ENCODE measurements at regions not wholly inside any gene's neighbourhood (a gene's known extent, or its start where the extent isn't known, plus 50 kb on each side); places are given as distances from the start of the nearest gene placed in this dataset.

- no peak for TF ChIP-seq EGR1 (IDR thresholded peaks at IDR 0.05)
- TF ChIP-seq NFIC (IDR thresholded peaks at IDR 0.05) = no peak
- TF ChIP-seq TEAD4 (IDR thresholded peaks at IDR 0.05) = no peak
- no peak for TF ChIP-seq TCF12 (IDR thresholded peaks at IDR 0.05; ENCODE audit: low read depth)
- no peak for TF ChIP-seq YY1 (IDR thresholded peaks at IDR 0.05; ENCODE audit: low read depth)
- no peak for TF ChIP-seq USF1 (IDR thresholded peaks at IDR 0.05)
- no peak for TF ChIP-seq CREB1 (IDR thresholded peaks at IDR 0.05; ENCODE audit: low read depth)
- TF ChIP-seq MAX (IDR thresholded peaks at IDR 0.05) = no peak
- TF ChIP-seq EP300 (IDR thresholded peaks at IDR 0.05; ENCODE audit: borderline replicate concordance) = no peak
Observed at GRCh38 chr2:151097128-151097527, 164.5 kb downstream of the RBM43 start.

GRCh38 chr2:151096235-151096634 is 165.4 kb downstream of the RBM43 start:
- TF ChIP-seq USF1 (IDR thresholded peaks at IDR 0.05) (no peak), ZBTB7A (IDR thresholded peaks at IDR 0.05; ENCODE audit: low read depth) (no peak), CEBPB (IDR thresholded peaks at IDR 0.05) (no peak), CREB1 (IDR thresholded peaks at IDR 0.05; ENCODE audit: low read depth) (no peak), EGR1 (IDR thresholded peaks at IDR 0.05) (no peak), FOXM1 (IDR thresholded peaks at IDR 0.05; ENCODE audit: borderline replicate concordance, low read depth) (no peak), EP300 (IDR thresholded peaks at IDR 0.05; ENCODE audit: borderline replicate concordance) (no peak), MAX (IDR thresholded peaks at IDR 0.05) (no peak), YY1 (IDR thresholded peaks at IDR 0.05; ENCODE audit: low read depth) (no peak)

- TF ChIP-seq EGR1 (IDR thresholded peaks at IDR 0.05) (no peak), YY1 (IDR thresholded peaks at IDR 0.05; ENCODE audit: low read depth) (no peak), EP300 (IDR thresholded peaks at IDR 0.05; ENCODE audit: borderline replicate concordance) (no peak), USF1 (IDR thresholded peaks at IDR 0.05) (no peak), NFIC (IDR thresholded peaks at IDR 0.05) (no peak), TEAD4 (IDR thresholded peaks at IDR 0.05) (no peak), TCF12 (IDR thresholded peaks at IDR 0.05; ENCODE audit: low read depth) (no peak), TAF1 (IDR thresholded peaks at IDR 0.05; ENCODE audit: low read depth) (no peak), RAD21 (IDR thresholded peaks at IDR 0.05; ENCODE audit: low read depth) (no peak), FOXM1 (IDR thresholded peaks at IDR 0.05; ENCODE audit: borderline replicate concordance, low read depth) (no peak)
Observed at GRCh38 chr2:151095463-151095862, 166.2 kb downstream of the RBM43 start.

- no peak for TF ChIP-seq YY1 (IDR thresholded peaks at IDR 0.05; ENCODE audit: low read depth)
- TF ChIP-seq FOXM1 (IDR thresholded peaks at IDR 0.05; ENCODE audit: borderline replicate concordance, low read depth) = no peak
- no peak for TF ChIP-seq REST (IDR thresholded peaks at IDR 0.05; ENCODE audit: low read depth)
- no peak for TF ChIP-seq NFIC (IDR thresholded peaks at IDR 0.05)
- TF ChIP-seq CEBPB (IDR thresholded peaks at IDR 0.05) = no peak
- TF ChIP-seq CREB1 (IDR thresholded peaks at IDR 0.05; ENCODE audit: low read depth) = no peak
- no peak for TF ChIP-seq EGR1 (IDR thresholded peaks at IDR 0.05)
- TF ChIP-seq EP300 (IDR thresholded peaks at IDR 0.05; ENCODE audit: borderline replicate concordance) = no peak
Observed at GRCh38 chr2:151091583-151091982, 170.1 kb downstream of the RBM43 start.

- TF ChIP-seq EGR1 (IDR thresholded peaks at IDR 0.05) (no peak), EP300 (IDR thresholded peaks at IDR 0.05; ENCODE audit: borderline replicate concordance) (no peak), USF1 (IDR thresholded peaks at IDR 0.05) (no peak), YY1 (IDR thresholded peaks at IDR 0.05; ENCODE audit: low read depth) (no peak), TAF1 (IDR thresholded peaks at IDR 0.05; ENCODE audit: low read depth) (no peak), CREB1 (IDR thresholded peaks at IDR 0.05; ENCODE audit: low read depth) (no peak), CEBPB (IDR thresholded peaks at IDR 0.05) (no peak), TEAD4 (IDR thresholded peaks at IDR 0.05) (no peak), ZBTB7A (IDR thresholded peaks at IDR 0.05; ENCODE audit: low read depth) (no peak)
Observed at GRCh38 chr2:151087377-151087776, 174.3 kb downstream of the RBM43 start.

- no peak for TF ChIP-seq CREB1 (IDR thresholded peaks at IDR 0.05; ENCODE audit: low read depth)
- TF ChIP-seq EGR1 (IDR thresholded peaks at IDR 0.05) = no peak
- no peak for TF ChIP-seq RAD21 (IDR thresholded peaks at IDR 0.05; ENCODE audit: low read depth)
- no peak for TF ChIP-seq USF1 (IDR thresholded peaks at IDR 0.05)
- no peak for TF ChIP-seq TAF1 (IDR thresholded peaks at IDR 0.05; ENCODE audit: low read depth)
- no peak for TF ChIP-seq ZBTB7A (IDR thresholded peaks at IDR 0.05; ENCODE audit: low read depth)
- no peak for TF ChIP-seq REST (IDR thresholded peaks at IDR 0.05; ENCODE audit: low read depth)
- TF ChIP-seq YY1 (IDR thresholded peaks at IDR 0.05; ENCODE audit: low read depth) = no peak
- no peak for TF ChIP-seq TEAD4 (IDR thresholded peaks at IDR 0.05)
- no peak for TF ChIP-seq FOXM1 (IDR thresholded peaks at IDR 0.05; ENCODE audit: borderline replicate concordance, low read depth)
- no peak for TF ChIP-seq TCF12 (IDR thresholded peaks at IDR 0.05; ENCODE audit: low read depth)
- no peak for TF ChIP-seq MAX (IDR thresholded peaks at IDR 0.05)
- TF ChIP-seq EP300 (IDR thresholded peaks at IDR 0.05; ENCODE audit: borderline replicate concordance) = no peak
- no peak for TF ChIP-seq CEBPB (IDR thresholded peaks at IDR 0.05)
- TF ChIP-seq NFIC (IDR thresholded peaks at IDR 0.05) = no peak
Observed at GRCh38 chr2:151085181-151085611, 176.5 kb downstream of the RBM43 start.
